Mucosa of descending colon (tissue), 3 donors: ENCODE measurements at regions not wholly inside any gene's neighbourhood (a gene's known extent, or its start where the extent isn't known, plus 50 kb on each side); places are given as distances from the start of the nearest gene placed in this dataset.
A peak's percentile ranks its signal among the peaks of the same experiment; 100 is the strongest.

Experiments used
- ATAC-seq: fragments of 200-7000 bp; cut with Tn5 transposase; one replicate; pipeline ENCODE4 v1.9.1; 2020; ENCODE audit warnings: mild to moderate bottlenecking, moderate library complexity
- DNase-seq, 3 donors: peaks; one replicate each; pipeline ENCODE4 v3.0.0-alpha.2; 2020
- H3K36me3 ChIP-seq: fragments of 200-600 bp; one replicate; pipeline ENCODE4 v1.8.0; 2021; ENCODE audit warnings: low read depth, mild to moderate bottlenecking
- H3K4me1 ChIP-seq: fragments of 200-600 bp; one replicate; pipeline ENCODE4 v1.8.0; 2021; ENCODE audit warnings: low read depth, mild to moderate bottlenecking
- H3K4me3 ChIP-seq: fragments of 200-600 bp; one replicate; pipeline ENCODE4 v1.8.0; 2021; ENCODE audit warnings: mild to moderate bottlenecking
- H3K9me3 ChIP-seq: fragments of 200-600 bp; one replicate; pipeline ENCODE4 v1.8.0; 2021; ENCODE audit warnings: mild to moderate bottlenecking
- CTCF ChIP-seq: fragments of 200-600 bp; IDR thresholded peaks from one replicate; pipeline ENCODE4 v1.8.0; 2022; ENCODE audit warnings: antibody characterized with exemption, mild to moderate bottlenecking
- intact Hi-C, 2 donors: fragments of 100-400 bp; cut with DNase I in 1 of 2; cut with micrococcal nuclease in 1 of 2; formaldehyde crosslinking; loops; one replicate each; pipeline versions ENCODE4 v1.11.0 to v1.11.1; 2022; cut with DNase I, micrococcal nuclease
- donor health status: DM: no; HTN: no; CAD: no; lungs with moderate emphysema.
- donor health status: DM: no; HTN: no; CAD: no.
- donor health status: DM: no; HTN: yes; CAD: no.

- intact Hi-C loops: no loop called here
- Histone ChIP-seq H3K9me3 (no peaks in the 10 kb centered on the region), H3K36me3 (no peaks in the 10 kb centered on the region), H3K4me3 (no peak overlapping the region), H3K4me1 (no peaks in the 10 kb centered on the region)
- no peak for TF ChIP-seq CTCF
- DNase-seq: no peak
- no peak for ATAC-seq
Measured at GRCh38 chr1:229857585-229857984, 209.5 kb upstream of the GALNT2 start.

- TF ChIP-seq CTCF: no peak
- intact Hi-C loops: no loop called here
- H3K4me3 ChIP-seq: no peak overlapping the region
- DNase-seq: no peak
- H3K9me3 ChIP-seq: no peaks in the 10 kb centered on the region
- no peaks in the 10 kb centered on the region for H3K4me1 ChIP-seq
- H3K36me3 ChIP-seq: no peaks in the 10 kb centered on the region
- ATAC-seq: no peak
Measured at GRCh38 chr1:229859026-229859425, 208.0 kb upstream of the GALNT2 start.

GRCh38 chr1:229860926-229861325 is 206.1 kb upstream of the GALNT2 start:
- Histone ChIP-seq H3K4me3 (no peak overlapping the region), H3K4me1 (no peaks in the 10 kb centered on the region), H3K36me3 (no peaks in the 10 kb centered on the region), H3K9me3 (no peaks in the 10 kb centered on the region)
- DNase-seq (no peak), ATAC-seq (no peak)
- TF ChIP-seq CTCF: no peak
- intact Hi-C loops: no loop called here

GRCh38 chr1:229862017-229862774 is 204.8 kb upstream of the GALNT2 start:
- Histone ChIP-seq H3K4me1 (no peaks in the 10 kb centered on the region), H3K4me3 (no peak overlapping the region), H3K9me3 (no peaks in the 10 kb centered on the region), H3K36me3 (no peaks in the 10 kb centered on the region)
- no peak for ATAC-seq
- intact Hi-C loops: no loop called here
- no peak for TF ChIP-seq CTCF
- no peak for DNase-seq

GRCh38 chr1:229863651-229864545 is 203.1 kb upstream of the GALNT2 start:
- H3K9me3 ChIP-seq: no peaks in the 10 kb centered on the region
- no peak for TF ChIP-seq CTCF
- ATAC-seq (peak; percentile 11), DNase-seq (peak in 1 of 3 donors; percentile 12)
- intact Hi-C loops: no loop called here
- H3K4me3 ChIP-seq: no peak overlapping the region
- no peaks in the 10 kb centered on the region for H3K4me1 ChIP-seq
- H3K36me3 ChIP-seq: no peaks in the 10 kb centered on the region
